Right renal pelvis (tissue), 4 donors: ENCODE measurements at regions not wholly inside any gene's neighbourhood (a gene's known extent, or its start where the extent isn't known, plus 50 kb on each side); places are given as distances from the start of the nearest gene placed in this dataset.
A peak's percentile ranks its signal among the peaks of the same experiment; 100 is the strongest.
"Not testable (repeated sequence)": the region's sequence is repeated elsewhere in the genome, so short reads cannot be mapped to it uniquely, and the experiment has no call there.

Experiments used
- DNase-seq, 4 donors: peaks; one replicate each; pipeline ENCODE4 v3.0.0-alpha.2; 2013; ENCODE audit warnings: low read depth in 4 of 4, low spot score in 3 of 4, missing footprints in 1 of 4

- DNase-seq = not testable (repeated sequence)
Measured at GRCh38 chr7:112592565-112593263, 111.9 kb downstream of the LSMEM1 start.

DNA sequence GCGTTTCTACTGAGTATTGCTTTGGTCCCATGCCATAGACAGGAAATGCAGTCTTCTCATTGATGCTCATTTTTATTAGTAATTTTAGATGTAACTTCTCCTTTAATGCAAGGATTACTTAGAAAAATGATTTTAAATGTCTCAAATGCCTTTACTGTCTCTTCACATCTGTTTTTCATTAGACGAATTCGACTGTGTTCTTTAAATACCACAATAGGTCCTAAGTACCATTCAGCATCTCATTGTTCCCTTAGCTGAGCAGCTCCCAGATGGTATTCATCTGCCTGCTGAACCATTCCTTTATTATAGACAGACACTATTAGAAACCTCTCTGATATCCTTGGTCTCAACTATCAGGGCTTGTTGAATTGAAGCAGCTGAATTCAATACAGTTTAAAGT is 113.6 kb downstream of the LSMEM1 start:
- DNase-seq = no peak

DNA sequence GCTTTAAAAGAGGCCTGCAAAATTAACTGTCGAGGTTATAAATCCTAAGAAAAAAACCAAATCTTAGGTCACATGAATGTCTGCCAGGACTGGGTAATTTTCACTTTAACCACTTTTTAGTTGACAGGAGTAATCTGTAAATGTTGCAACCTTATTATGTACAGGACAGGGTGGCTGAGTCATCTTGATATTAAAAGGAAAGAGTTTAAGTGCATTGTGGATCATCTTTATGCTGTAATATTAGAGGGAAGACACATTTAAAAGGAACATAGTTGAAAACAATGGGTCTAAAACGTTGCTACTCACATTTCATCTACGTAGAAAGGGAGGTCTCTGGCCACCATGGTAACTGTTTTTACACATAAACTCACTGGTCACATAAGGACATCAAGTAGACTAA is 115.5 kb downstream of the LSMEM1 start:
- no peak for DNase-seq

GRCh38 chr7:112596981-112597380 is 116.2 kb downstream of the LSMEM1 start:
- DNase-seq = no peak

DNA sequence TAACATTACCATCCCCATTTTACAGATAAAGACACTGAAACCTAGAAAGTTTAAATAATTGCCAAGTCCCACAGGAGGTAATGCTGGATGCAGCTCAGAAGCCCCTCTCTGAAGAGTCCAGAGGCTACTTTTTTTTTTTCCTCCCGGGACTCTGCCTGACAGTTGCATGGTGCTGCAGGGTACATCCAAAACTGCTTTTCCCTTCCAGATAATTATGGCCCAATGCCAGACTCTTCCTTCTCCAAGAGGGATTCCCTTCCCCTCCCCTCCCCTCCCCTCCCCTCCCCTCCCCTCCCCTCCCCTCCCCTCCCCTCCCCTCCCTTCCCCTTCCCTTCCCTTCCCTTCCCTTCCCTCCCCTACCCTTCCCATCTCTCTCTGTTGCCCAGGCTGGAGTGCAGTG is 122.9 kb downstream of the LSMEM1 start:
- DNase-seq = no peak

DNA sequence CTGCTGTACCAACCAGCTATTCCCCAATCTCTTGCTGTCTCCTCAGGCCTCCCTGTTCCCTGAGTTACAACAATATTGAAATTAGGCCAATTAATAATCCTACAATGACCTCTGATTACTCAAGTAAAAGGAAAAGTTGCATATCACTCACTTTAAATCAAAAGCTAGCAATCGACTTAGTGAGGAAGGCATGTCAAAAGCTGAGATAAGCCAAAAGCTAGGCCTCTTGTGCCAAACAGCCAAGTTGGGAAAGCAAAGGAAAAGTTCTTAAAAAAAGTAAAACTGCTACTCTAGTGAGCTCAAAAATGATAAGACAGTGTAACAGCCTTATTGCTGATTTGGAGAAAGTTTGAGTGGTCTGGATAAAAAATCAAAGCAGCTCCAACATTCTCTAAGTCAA is 129.8 kb downstream of the LSMEM1 start:
- DNase-seq = no peak

DNA sequence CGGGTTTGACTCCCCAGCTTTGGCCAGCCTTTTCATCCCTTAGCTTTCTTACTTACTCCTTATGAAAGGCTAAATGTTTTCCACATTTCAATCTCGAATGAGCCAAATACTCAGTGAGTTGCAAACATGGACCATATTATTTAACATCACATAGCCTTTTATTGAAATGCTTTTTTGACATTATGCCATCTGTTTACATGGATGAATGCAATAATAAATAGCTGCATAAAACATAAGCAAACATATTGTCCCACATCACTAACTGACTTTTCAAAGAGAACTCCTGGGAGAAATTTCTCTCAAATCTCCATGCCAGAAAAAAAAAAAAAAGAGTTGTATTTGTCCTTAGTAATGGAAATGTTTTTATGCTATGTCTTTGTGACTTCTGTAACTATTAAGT is 134.9 kb downstream of the LSMEM1 start:
- no peak for DNase-seq

- no peak for DNase-seq
Measured at GRCh38 chr7:112616295-112616694, 135.5 kb downstream of the LSMEM1 start.

DNA sequence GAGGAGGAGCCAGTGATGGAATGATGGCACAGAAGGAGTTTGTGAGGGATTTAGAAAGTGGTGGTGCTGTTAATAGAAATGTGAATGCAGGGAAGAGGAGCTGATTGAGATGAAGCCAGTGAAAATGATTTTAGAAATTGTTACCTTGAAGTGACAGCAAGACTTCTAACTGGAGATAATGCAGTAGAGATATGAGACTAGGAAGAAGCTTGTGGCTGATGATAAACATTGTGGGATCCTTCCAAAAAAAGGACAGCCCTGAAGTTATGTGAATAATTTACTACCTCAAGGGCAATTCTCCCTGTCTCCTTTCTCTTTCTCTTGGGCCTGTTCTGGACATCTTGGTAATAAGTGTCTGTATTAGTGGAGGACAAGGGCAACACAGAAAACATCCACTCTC is 138.6 kb downstream of the LSMEM1 start:
- no peak for DNase-seq

DNA sequence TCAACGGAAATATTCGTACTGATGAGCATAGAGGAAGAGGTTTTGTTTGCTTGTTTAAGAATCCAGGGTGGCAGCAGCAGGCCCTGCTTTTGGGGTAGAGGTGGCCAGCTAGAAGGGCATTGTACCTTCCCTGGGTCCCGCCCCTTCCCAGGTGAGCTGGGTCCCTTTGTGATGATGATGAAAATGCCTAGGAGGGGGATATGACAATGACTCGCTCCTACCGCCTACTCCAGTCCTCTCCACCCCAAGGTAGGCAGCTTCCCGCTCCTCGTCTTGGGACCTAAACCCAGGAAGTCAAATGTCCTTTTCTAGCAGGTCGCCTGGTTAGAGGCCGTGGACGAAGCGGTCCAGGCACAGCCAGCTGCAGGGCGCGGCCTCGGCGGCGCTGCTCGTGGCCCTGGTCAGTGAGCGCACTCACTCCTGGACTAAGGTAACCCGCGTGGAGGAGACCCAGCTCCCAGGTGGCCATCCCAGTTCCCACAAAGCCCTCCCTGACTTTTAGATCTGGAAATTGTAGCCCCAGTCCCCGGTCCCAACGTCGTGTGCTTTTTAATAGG is 141.4 kb downstream of the LSMEM1 start:
- no peak for DNase-seq

DNA sequence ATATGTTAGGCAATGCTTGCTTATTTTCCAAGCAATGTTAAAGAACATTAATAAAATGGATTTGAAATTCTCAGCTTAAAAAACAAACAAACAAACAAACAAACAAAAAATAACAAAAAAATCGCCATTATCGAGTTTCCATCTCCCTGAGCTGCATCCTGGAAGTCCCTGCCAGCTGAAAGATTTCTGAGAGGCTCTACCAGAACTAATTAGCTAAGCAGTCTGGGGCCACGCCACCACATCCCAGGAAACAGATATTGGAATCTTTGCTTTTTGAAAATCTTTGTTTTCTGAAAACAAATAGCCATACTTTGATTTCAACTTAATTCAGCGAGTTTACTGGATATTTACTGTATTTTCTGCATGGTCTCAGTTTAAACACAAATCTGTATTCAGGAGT is 143.6 kb downstream of the LSMEM1 start:
- no peak for DNase-seq

DNA sequence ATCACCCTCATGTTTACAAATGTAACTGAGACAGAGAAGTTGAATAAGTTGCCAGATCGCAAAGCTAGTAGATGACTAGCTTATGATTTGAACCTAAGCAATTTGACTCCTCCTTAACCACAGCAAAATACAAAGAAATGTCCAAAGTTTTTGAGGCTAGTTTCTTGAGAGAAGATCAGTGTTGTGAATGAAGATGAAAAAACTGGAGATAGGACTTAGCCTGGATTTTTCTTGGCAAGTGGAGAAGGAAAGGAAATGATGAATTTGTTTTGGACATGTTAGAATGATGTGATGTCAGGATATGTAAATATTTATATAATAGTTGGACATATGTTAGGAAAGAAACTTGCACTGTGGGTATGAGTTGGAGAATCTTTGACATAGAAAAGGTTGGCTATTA is 149.8 kb downstream of the LSMEM1 start:
- no peak for DNase-seq

- no peak for DNase-seq
Measured at GRCh38 chr7:112634107-112634506, 153.3 kb downstream of the LSMEM1 start.

GRCh38 chr7:112635742-112636141 is 154.5 kb downstream of the TMEM168 start:
- no peak for DNase-seq

DNA sequence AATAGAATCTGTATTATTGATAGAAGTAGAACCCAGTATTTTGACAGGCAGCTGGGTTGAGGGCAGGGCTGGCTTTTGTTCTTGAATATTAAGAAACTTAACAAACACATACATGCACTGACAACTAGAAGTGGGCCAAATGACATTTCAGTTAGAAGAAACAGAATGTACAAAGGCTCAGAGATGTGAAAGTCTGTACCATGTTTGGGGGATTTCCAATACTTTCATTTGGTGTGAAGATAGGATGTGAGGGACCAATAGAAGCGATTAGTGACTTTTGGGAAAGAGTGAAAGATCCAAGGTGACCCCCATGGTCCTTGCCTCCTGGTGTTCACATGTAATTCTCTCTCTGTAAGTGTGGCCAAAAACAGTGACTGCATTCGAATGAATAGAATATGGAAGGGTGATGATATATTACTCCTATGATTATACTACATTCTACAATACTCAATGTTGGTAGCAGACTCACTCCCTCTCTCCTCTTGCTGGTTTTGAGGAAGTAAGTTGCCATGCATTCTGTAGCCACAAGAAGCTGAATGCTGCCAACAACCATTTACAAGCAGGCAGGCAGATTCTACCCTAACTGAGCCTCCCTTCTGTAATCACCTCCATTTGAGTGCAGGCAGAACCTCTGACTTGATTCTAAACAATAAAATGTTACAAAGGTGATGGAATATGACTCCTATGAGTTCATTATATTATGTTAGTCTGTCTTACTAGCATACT is 151.4 kb downstream of the TMEM168 start:
- DNase-seq = no peak

DNA sequence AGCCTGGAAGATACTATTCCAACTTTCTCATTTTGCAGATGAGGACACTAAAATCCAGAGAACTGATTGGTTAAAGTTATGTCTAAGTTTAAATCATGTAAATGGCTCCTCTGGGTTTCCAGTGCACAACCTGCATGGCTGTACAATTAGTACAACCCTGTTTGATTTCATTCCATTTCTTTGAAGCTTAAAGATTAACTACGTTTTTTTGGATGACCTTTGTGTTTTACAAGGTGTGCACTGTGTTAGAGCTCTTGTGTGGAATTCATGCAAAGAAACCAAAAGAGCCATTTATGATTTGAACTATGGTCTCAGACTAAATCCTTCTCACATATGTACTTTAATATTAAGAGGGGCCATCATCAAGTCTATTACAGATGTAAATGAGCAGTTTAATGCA is 149.5 kb downstream of the TMEM168 start:
- DNase-seq = no peak

- peak in 1 of 4 donors; percentile 6 for DNase-seq
Measured at GRCh38 chr7:112646783-112647182, 143.4 kb downstream of the TMEM168 start.

GRCh38 chr7:112648781-112649180 is 141.4 kb downstream of the TMEM168 start:
- DNase-seq = no peak

GRCh38 chr7:112649560-112649959 is 140.6 kb downstream of the TMEM168 start:
- DNase-seq = no peak

GRCh38 chr7:112654322-112655216 is 135.6 kb downstream of the TMEM168 start:
- no peak for DNase-seq

- DNase-seq = peak in 1 of 4 donors; percentile 3
Measured at GRCh38 chr7:112665709-112666108, 124.5 kb downstream of the TMEM168 start.
